ENCODE measurements at regions not wholly inside any gene's neighbourhood (a gene's known extent, or its start where the extent isn't known, plus 50 kb on each side); places are given as distances from the start of the nearest gene placed in this dataset.

- Histone ChIP-seq H3K27ac (ENCODE audit: low read depth in 1 of 2, low read length in 2 of 2) (no peak overlapping the region), H3K27me3 (ENCODE audit: control insufficient read depth in 1 of 2, insufficient read depth in 2 of 2, low read length in 2 of 2) (no peaks in the 10 kb centered on the region), H3K9me3 (ENCODE audit: control insufficient read depth in 1 of 2, insufficient read depth in 1 of 2, low read length in 2 of 2) (peaks cover 0 to 4% of the 10 kb centered on the region in 2 experiments), H3K4me3 (ENCODE audit: low read length) (no peak overlapping the region), H3K4me1 (ENCODE audit: insufficient read depth, low read length) (no peaks in the 10 kb centered on the region), H3K36me3 (ENCODE audit: insufficient read depth, low read length) (no peaks in the 10 kb centered on the region)
- ATAC-seq (ENCODE audit: poor library complexity) (no peak), DNase-seq (no peak)
- no peak for TF ChIP-seq CTCF (IDR thresholded peaks at IDR 0.05)
- H3K36me3 Mint-ChIP-seq (ENCODE audit: low read depth): no peaks in the 10 kb centered on the region
- H3K4me1 Mint-ChIP-seq (ENCODE audit: low read depth): no peaks in the 10 kb centered on the region
- ChIA-PET POLR2A (no interaction called here), CTCF (no interaction called here)
- no peak overlapping the region for H3K27ac Mint-ChIP-seq
- intact Hi-C loops (cut with DNase I, micrococcal nuclease): no loop called here
- H3K9me3 Mint-ChIP-seq: no peaks in the 10 kb centered on the region
- no peaks in the 10 kb centered on the region for H3K27me3 Mint-ChIP-seq
- no peak overlapping the region for H3K4me3 Mint-ChIP-seq
Measured at GRCh38 chr10:59560161-59560560, 149.5 kb downstream of the SLC16A9 start.

- Mint-ChIP-seq H3K27ac (no peak overlapping the region), H3K36me3 (ENCODE audit: low read depth) (no peaks in the 10 kb centered on the region), H3K27me3 (peaks cover 11% of the 10 kb centered on the region), H3K4me3 (no peak overlapping the region), H3K4me1 (ENCODE audit: low read depth) (no peaks in the 10 kb centered on the region), H3K9me3 (no peaks in the 10 kb centered on the region)
- Histone ChIP-seq H3K27me3 (ENCODE audit: control insufficient read depth in 1 of 2, insufficient read depth in 2 of 2, low read length in 2 of 2) (no peaks in the 10 kb centered on the region), H3K4me3 (ENCODE audit: low read length) (no peak overlapping the region), H3K4me1 (ENCODE audit: insufficient read depth, low read length) (no peaks in the 10 kb centered on the region), H3K36me3 (ENCODE audit: insufficient read depth, low read length) (no peaks in the 10 kb centered on the region), H3K27ac (ENCODE audit: low read depth in 1 of 2, low read length in 2 of 2) (no peak overlapping the region), H3K9me3 (ENCODE audit: control insufficient read depth in 1 of 2, insufficient read depth in 1 of 2, low read length in 2 of 2) (peaks cover 0 to 4% of the 10 kb centered on the region in 2 experiments)
- POLR2A ChIA-PET: no interaction called here
- DNase-seq (no peak), ATAC-seq (ENCODE audit: poor library complexity) (no peak)
- intact Hi-C loops (cut with DNase I, micrococcal nuclease): no loop called here
- CTCF ChIA-PET: no interaction called here
- no peak for TF ChIP-seq CTCF (IDR thresholded peaks at IDR 0.05)
Measured at GRCh38 chr10:59558066-59558465, 151.6 kb downstream of the SLC16A9 start.

GRCh38 chr10:59557642-59558041 lies 152.0 kb downstream of the SLC16A9 start:
- no peaks in the 10 kb centered on the region for H3K36me3 Mint-ChIP-seq (ENCODE audit: low read depth)
- H3K9me3 Mint-ChIP-seq: no peaks in the 10 kb centered on the region
- no peak overlapping the region for H3K4me3 ChIP-seq (ENCODE audit: low read length)
- peaks cover 11% of the 10 kb centered on the region for H3K27me3 Mint-ChIP-seq
- H3K9me3 ChIP-seq (ENCODE audit: control insufficient read depth in 1 of 2, insufficient read depth in 1 of 2, low read length in 2 of 2): peaks cover 0 to 4% of the 10 kb centered on the region in 2 experiments
- no peaks in the 10 kb centered on the region for H3K27me3 ChIP-seq (ENCODE audit: control insufficient read depth in 1 of 2, insufficient read depth in 2 of 2, low read length in 2 of 2)
- ATAC-seq (ENCODE audit: poor library complexity): no peak
- DNase-seq: no peak
- no peak overlapping the region for H3K4me3 Mint-ChIP-seq
- H3K27ac ChIP-seq (ENCODE audit: low read depth in 1 of 2, low read length in 2 of 2): no peak overlapping the region
- no peak for TF ChIP-seq CTCF (IDR thresholded peaks at IDR 0.05)
- POLR2A ChIA-PET: no interaction called here
- CTCF ChIA-PET: no interaction called here
- no peaks in the 10 kb centered on the region for H3K36me3 ChIP-seq (ENCODE audit: insufficient read depth, low read length)
- no peak overlapping the region for H3K27ac Mint-ChIP-seq
- no peaks in the 10 kb centered on the region for H3K4me1 ChIP-seq (ENCODE audit: insufficient read depth, low read length)
- H3K4me1 Mint-ChIP-seq (ENCODE audit: low read depth): no peaks in the 10 kb centered on the region
- intact Hi-C loops (cut with DNase I, micrococcal nuclease): no loop called here
